ENCODE measurements at regions not wholly inside any gene's neighbourhood (a gene's known extent, or its start where the extent isn't known, plus 50 kb on each side); places are given as distances from the start of the nearest gene placed in this dataset.
"Not testable (repeated sequence)": the region's sequence is repeated elsewhere in the genome, so short reads cannot be mapped to it uniquely, and the experiment has no call there.

- no peak for TF ChIP-seq CTCF (IDR thresholded peaks at IDR 0.05; ENCODE audit: control insufficient read depth, insufficient read depth, low read depth, low read length, missing control alignments)
- H3K4me3 ChIP-seq (ENCODE audit: control insufficient read depth, low read depth, low read length): no peak overlapping the region
- DNase-seq (ENCODE audit: low read depth): no peak
These were observed 203.7 kb upstream of the NREP start for GRCh38 chr5:111960476-111961215.

- no peak for TF ChIP-seq CTCF (IDR thresholded peaks at IDR 0.05; ENCODE audit: control insufficient read depth, insufficient read depth, low read depth, low read length, missing control alignments)
- no peak for DNase-seq (ENCODE audit: low read depth)
- H3K4me3 ChIP-seq (ENCODE audit: control insufficient read depth, low read depth, low read length): no peak overlapping the region
These were observed 201.9 kb upstream of the NREP start for GRCh38 chr5:111958851-111959250.

GRCh38 chr5:111956765-111957164 is 199.8 kb upstream of the NREP start:
- not testable (repeated sequence) for H3K4me3 ChIP-seq (ENCODE audit: control insufficient read depth, low read depth, low read length); DNase-seq (ENCODE audit: low read depth)

GRCh38 chr5:111954516-111955395 is 197.8 kb upstream of the NREP start:
- no peak overlapping the region for H3K4me3 ChIP-seq (ENCODE audit: control insufficient read depth, low read depth, low read length)
- no peak for DNase-seq (ENCODE audit: low read depth)
- TF ChIP-seq CTCF (IDR thresholded peaks at IDR 0.05; ENCODE audit: control insufficient read depth, insufficient read depth, low read depth, low read length, missing control alignments): no peak

GRCh38 chr5:111953351-111954127 is 196.5 kb upstream of the NREP start:
- no peak for TF ChIP-seq CTCF (IDR thresholded peaks at IDR 0.05; ENCODE audit: control insufficient read depth, insufficient read depth, low read depth, low read length, missing control alignments)
- no peak overlapping the region for H3K4me3 ChIP-seq (ENCODE audit: control insufficient read depth, low read depth, low read length)
- no peak for DNase-seq (ENCODE audit: low read depth)

GRCh38 chr5:111952555-111952954 is 195.6 kb upstream of the NREP start:
- no peak for TF ChIP-seq CTCF (IDR thresholded peaks at IDR 0.05; ENCODE audit: control insufficient read depth, insufficient read depth, low read depth, low read length, missing control alignments)
- no peak overlapping the region for H3K4me3 ChIP-seq (ENCODE audit: control insufficient read depth, low read depth, low read length)
- DNase-seq (ENCODE audit: low read depth): no peak

Measured in AG09309 (cell line).